Small intestine (tissue), 7 donors: ENCODE measurements at regions not wholly inside any gene's neighbourhood (a gene's known extent, or its start where the extent isn't known, plus 50 kb on each side); places are given as distances from the start of the nearest gene placed in this dataset.

Source experiments
- DNase-seq, 2 donors: peaks; one replicate each; pipeline versions ENCODE4 v3.0.0 to v3.0.0-alpha.2; 2013
- FAIRE-seq: peaks from 2 replicates; lab custom pipeline; 2012; peaks lifted over from hg19 to GRCh38; lab: Jason Lieb, UNC
- H3K27ac ChIP-seq, 3 donors: one replicate each; pipeline ENCODE4 v1.5.1; 2013; ENCODE audit warnings: low read length in 2 of 3, mild to moderate bottlenecking in 2 of 3, control low read depth in 1 of 3, inconsistent platforms in 1 of 3, low read depth in 1 of 3, moderate library complexity in 1 of 3
- H3K27me3 ChIP-seq, 3 donors: one replicate each; pipeline ENCODE4 v1.6.1; 2013; ENCODE audit warnings: low read length in 3 of 3, inconsistent platforms in 1 of 3; ENCODE audit not compliant: control insufficient read depth in 3 of 3, insufficient read depth in 3 of 3
- H3K36me3 ChIP-seq, 3 donors: one replicate each; pipeline ENCODE4 v1.6.1; 2013; ENCODE audit warnings: low read length in 3 of 3, inconsistent platforms in 1 of 3, low read depth in 1 of 3, mild to moderate bottlenecking in 1 of 3, moderate library complexity in 1 of 3; ENCODE audit not compliant: control insufficient read depth in 3 of 3, insufficient read depth in 2 of 3
- H3K4me1 ChIP-seq, 3 donors: one replicate each; pipeline ENCODE4 v1.6.1; 2013; ENCODE audit warnings: low read length in 2 of 3, inconsistent platforms in 1 of 3, low read depth in 1 of 3, mild to moderate bottlenecking in 1 of 3, moderate library complexity in 1 of 3; ENCODE audit not compliant: control insufficient read depth in 3 of 3, insufficient read depth in 2 of 3
- H3K4me3 ChIP-seq, 3 donors: one replicate each; pipeline ENCODE4 v1.5.1; 2013; ENCODE audit warnings: low read length in 3 of 3, control low read depth in 1 of 3, inconsistent platforms in 1 of 3, low read depth in 1 of 3, mild to moderate bottlenecking in 1 of 3, moderate library complexity in 1 of 3
- H3K9me3 ChIP-seq, 2 donors: one replicate each; pipeline ENCODE4 v1.6.1; 2013; ENCODE audit warnings: low read depth in 1 of 2, low read length in 1 of 2; ENCODE audit not compliant: control insufficient read depth in 2 of 2, insufficient read depth in 1 of 2
- WGBS, 3 donors: extraction: QIAGEN DNeasy Blood & Tissue Kit; methylation state at CpG; one replicate each; pipeline ENCODE4 v1.1.7; 2013; 5-methylcytosine and 5-hydroxymethylcytosine counted together
- donor health status: healthy with polysubstance abuse.
- donor health status: control.
- donor health status: control.
- donor health status: Bipolar disorder and iron deficiency.
- donor health status: healthy.

DNA sequence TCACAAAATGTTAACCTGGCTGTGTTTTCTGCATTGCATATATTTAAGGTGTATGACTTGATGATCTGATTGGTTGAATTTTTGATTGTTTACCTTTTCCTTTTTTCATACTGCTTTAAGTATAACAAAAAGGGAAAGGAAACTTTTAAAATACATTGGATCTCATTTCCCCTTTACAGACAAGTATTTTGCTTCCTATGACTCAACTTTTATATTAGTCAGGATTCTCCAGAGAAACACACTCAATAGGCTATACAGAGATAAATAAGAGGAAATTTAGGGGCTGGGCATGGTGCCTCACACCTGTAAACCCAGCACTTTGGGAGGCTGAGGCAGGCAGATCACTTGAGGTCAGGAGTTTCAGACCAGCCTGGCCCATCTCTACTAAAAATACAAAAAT lies 205.8 kb downstream of the TJP1 start:
- Histone ChIP-seq H3K4me3 (no peak overlapping the region), H3K9me3 (no peaks in the 10 kb centered on the region), H3K27me3 (peaks cover 0 to 10% (median 0%) of the 10 kb centered on the region in 3 donors), H3K27ac (no peak overlapping the region), H3K4me1 (no peaks in the 10 kb centered on the region), H3K36me3 (no peaks in the 10 kb centered on the region)
- no peak for FAIRE-seq
- no peak for DNase-seq

DNA sequence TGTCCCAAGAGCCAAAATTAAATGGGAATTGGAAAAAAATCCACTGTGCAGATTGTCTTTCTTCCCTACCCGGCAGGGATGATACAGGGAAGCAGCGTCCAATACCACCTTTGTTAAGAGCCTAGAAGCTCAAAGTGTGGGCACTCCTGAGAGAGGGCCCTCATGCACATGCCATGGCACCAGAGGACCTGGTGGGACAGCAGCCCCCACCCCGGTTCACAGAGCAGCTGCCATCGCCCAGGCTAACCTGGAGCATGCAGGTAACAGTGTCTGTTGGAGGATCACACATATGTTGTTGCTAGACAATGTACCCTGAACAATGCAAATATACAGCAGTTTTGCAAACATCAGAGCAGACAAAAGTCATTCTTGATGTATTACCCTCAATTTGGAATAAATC lies 206.5 kb downstream of the TJP1 start:
- no peak for DNase-seq
- Histone ChIP-seq H3K4me3 (no peak overlapping the region), H3K36me3 (no peaks in the 10 kb centered on the region), H3K9me3 (no peaks in the 10 kb centered on the region), H3K27ac (no peak overlapping the region), H3K4me1 (no peaks in the 10 kb centered on the region), H3K27me3 (peaks cover 0 to 10% (median 0%) of the 10 kb centered on the region in 3 donors)
- 67 to 86% (median 75%) methylated on average over 4 of the region's 4 CpGs for WGBS, 3 donors
- FAIRE-seq = no peak

DNA sequence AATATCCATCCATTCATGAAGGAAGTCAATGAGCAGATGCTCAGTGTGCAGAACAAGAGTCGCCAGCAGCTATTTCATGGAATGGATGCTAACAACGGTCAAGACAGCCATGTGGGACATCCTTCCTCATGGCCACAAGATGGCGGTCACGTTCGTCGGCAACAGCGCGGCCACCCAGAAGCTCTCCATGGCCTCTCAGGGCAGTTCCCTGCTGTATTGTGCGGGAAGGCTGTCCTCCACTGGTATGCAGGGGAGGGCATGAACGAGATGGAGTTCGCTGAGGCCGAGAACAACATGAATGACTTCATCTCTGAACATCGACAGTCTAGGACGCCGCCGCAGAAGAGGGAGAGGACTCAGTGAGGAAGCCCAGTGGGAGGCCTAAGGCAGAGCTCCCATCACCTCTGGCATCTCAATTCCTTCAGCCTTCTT lies 208.3 kb downstream of the TJP1 start:
- Histone ChIP-seq H3K27ac (no peak overlapping the region), H3K36me3 (no peaks in the 10 kb centered on the region), H3K27me3 (peaks cover 0 to 10% (median 0%) of the 10 kb centered on the region in 3 donors), H3K9me3 (no peaks in the 10 kb centered on the region), H3K4me3 (no peak overlapping the region), H3K4me1 (no peaks in the 10 kb centered on the region)
- FAIRE-seq = no peak
- peak in 1 of 2 donors; percentile 5 for DNase-seq
- WGBS, 3 donors = 83 to 90% (median 89%) methylated on average over 16 of the region's 16 CpGs

DNA sequence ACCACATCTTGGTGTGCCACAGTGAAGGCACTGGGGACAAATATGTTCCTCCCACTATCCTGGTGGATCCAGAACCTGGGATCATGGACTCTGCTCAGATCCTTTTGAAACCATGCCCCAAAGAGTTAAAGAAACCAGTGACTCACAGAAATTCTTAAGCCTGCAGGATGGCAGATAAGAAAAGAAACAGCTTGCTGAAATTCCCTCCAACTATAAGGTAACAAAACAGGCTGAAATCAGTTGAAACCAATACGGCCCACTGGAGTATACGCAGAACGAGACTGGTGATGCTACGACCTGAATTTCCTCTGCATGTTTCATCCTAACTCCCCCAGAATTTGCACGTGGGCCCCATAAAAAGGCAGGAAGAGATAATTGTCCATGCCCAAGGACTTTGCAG lies 209.6 kb downstream of the TJP1 start:
- Histone ChIP-seq H3K27ac (no peak overlapping the region), H3K4me3 (no peak overlapping the region), H3K27me3 (peaks cover 0 to 10% (median 0%) of the 10 kb centered on the region in 3 donors), H3K9me3 (no peaks in the 10 kb centered on the region), H3K4me1 (no peaks in the 10 kb centered on the region), H3K36me3 (no peaks in the 10 kb centered on the region)
- no peak for FAIRE-seq
- no peak for DNase-seq
- WGBS, 3 donors = 29% methylated on average over 5 of the region's 5 CpGs

DNA sequence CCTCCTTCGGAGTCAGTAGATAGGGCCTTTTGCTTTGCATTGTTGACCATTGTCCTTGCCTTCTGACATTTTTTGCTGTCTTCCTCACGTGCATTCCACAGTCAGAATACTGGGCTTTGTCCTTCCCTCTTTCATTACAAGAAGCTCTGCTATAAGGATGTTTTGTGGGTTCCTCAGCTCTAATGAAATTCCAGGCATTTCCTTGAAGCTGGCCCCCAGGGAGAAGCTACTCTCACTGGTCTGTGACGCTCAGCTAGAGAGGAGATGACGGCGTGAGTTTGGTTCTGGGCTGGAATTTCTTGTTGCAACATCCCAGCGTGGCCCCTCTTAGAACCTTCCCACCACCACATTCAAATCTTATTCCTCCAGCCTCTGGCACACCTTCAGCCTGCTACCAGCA lies 210.2 kb downstream of the TJP1 start:
- H3K36me3 ChIP-seq = no peaks in the 10 kb centered on the region
- WGBS, 3 donors = 47 to 65% (median 53%) methylated on average over 6 of the region's 6 CpGs
- no peak overlapping the region for H3K27ac ChIP-seq
- H3K27me3 ChIP-seq = peaks cover 0 to 10% (median 0%) of the 10 kb centered on the region in 3 donors
- DNase-seq = no peak
- no peaks in the 10 kb centered on the region for H3K4me1 ChIP-seq
- H3K4me3 ChIP-seq = no peak overlapping the region
- FAIRE-seq = no peak
- no peaks in the 10 kb centered on the region for H3K9me3 ChIP-seq

DNA sequence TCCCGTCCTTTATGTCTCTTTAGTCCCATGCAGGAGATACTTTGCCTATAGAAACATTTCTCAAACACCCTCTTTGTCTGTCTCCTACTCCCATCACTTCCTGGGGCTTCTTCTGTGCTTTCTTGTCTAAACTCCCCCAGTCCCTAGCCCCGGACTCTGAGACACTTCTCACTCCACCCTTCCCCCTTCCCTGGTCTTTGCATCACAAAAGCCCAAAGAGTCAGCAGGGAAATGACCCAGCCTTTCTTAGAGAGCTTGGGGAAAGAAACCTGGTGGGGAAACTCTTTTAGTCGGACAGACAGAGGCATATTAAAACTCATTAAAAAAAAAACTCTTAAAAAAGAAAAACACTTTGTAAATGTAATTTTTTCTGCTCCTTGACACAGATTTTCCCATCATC lies 211.2 kb downstream of the TJP1 start:
- Histone ChIP-seq H3K36me3 (no peaks in the 10 kb centered on the region), H3K27ac (no peak overlapping the region), H3K4me1 (no peaks in the 10 kb centered on the region), H3K9me3 (no peaks in the 10 kb centered on the region), H3K4me3 (no peak overlapping the region), H3K27me3 (peaks cover 0 to 10% (median 0%) of the 10 kb centered on the region in 3 donors)
- WGBS, 3 donors = 44 to 58% (median 50%) methylated on average over 3 of the region's 3 CpGs
- DNase-seq (no peak), FAIRE-seq (no peak)

DNA sequence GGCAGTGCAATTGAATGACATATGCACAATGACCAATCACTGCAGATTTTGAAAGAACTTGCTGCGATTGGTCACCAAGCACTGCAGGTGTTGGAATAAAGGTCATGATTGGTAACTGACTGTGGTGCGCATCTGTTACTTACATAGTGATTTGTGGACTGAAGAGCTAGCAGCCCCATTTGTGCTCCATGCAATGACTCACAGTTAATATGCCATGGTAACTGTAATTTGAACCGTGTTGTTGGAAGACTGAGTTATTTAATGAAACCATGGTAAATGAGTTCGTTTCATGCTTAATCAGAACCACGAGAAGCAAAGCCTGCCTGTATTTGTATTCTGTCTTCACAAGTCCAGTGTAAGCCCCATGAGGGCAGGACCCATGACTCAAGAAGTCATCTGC lies 220.5 kb downstream of the TJP1 start:
- Histone ChIP-seq H3K36me3 (no peaks in the 10 kb centered on the region), H3K27ac (no peak overlapping the region), H3K4me3 (no peak overlapping the region), H3K4me1 (no peaks in the 10 kb centered on the region), H3K9me3 (no peaks in the 10 kb centered on the region), H3K27me3 (no peaks in the 10 kb centered on the region)
- DNase-seq = no peak
- FAIRE-seq = no peak
- WGBS, 3 donors = 76 to 90% (median 85%) methylated on average over 5 of the region's 5 CpGs

DNA sequence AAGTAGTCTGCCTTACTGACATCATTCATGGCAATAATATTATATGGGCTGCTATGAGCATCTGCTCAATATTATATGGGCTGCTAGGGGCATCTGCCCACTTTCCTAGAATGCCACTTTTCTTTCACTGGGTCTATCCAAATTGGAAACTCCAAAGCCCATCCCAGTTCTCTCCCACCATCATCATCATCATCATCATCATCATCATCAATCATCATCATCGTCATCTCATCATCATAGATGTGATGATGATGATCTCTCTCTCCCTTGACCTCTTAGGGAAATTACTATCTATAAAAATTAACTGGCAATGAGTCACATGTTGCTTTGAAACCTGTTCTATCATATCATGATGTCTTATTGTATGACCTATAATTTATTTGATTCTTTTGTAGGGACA lies 222.0 kb downstream of the TJP1 start:
- Histone ChIP-seq H3K27ac (no peak overlapping the region), H3K36me3 (no peaks in the 10 kb centered on the region), H3K4me1 (no peaks in the 10 kb centered on the region), H3K9me3 (no peaks in the 10 kb centered on the region), H3K27me3 (no peaks in the 10 kb centered on the region), H3K4me3 (no peak overlapping the region)
- DNase-seq (no peak), FAIRE-seq (no peak)
- 70 to 92% (median 82%) methylated on average over 1 of the region's 1 CpG for WGBS, 3 donors

DNA sequence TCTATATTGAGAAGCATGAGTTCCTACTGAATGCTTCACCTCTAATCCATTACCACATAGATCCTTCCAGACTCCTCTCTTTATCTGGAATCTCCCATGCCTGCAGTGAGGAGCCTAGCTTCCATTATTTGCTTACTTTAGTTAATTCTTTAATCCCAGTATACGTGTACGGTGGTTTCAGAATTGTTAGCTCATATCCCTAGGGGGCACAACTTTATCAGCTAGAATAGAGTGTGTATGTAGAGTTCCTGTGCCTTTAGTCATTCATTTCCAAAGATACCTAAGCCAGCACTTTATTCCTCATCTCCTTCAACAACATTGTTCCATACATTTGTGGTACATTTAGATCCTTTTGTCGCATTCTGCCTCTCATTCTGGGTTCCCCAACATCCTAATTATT lies 226.0 kb downstream of the TJP1 start:
- no peak for FAIRE-seq
- H3K4me1 ChIP-seq = no peaks in the 10 kb centered on the region
- H3K36me3 ChIP-seq = no peaks in the 10 kb centered on the region
- H3K27me3 ChIP-seq = no peaks in the 10 kb centered on the region
- H3K9me3 ChIP-seq = no peaks in the 10 kb centered on the region
- no peak overlapping the region for H3K27ac ChIP-seq
- DNase-seq = peak in 1 of 2 donors; percentile 4
- WGBS, 3 donors = 42 to 56% (median 51%) methylated on average over 3 of the region's 3 CpGs
- H3K4me3 ChIP-seq = no peak overlapping the region
